ENCODE measurements at regions not wholly inside any gene's neighbourhood (a gene's known extent, or its start where the extent isn't known, plus 50 kb on each side); places are given as distances from the start of the nearest gene placed in this dataset.

- no peak for DNase-seq
- Histone ChIP-seq H3K9me3 (no peaks in the 10 kb centered on the region), H3K27ac (no peak overlapping the region), H3K27me3 (no peaks in the 10 kb centered on the region), H3K4me3 (no peak overlapping the region), H3K36me3 (no peaks in the 10 kb centered on the region), H3K4me1 (peaks cover 0 to 41% (median 24%) of the 10 kb centered on the region in 4 donors)
- TF ChIP-seq POLR2A (IDR thresholded peaks at IDR 0.05) (no peak), EP300 (IDR thresholded peaks at IDR 0.05) (no peak), CTCF (IDR thresholded peaks at IDR 0.05) (no peak), POLR2AphosphoS5 (IDR thresholded peaks at IDR 0.05) (no peak)
- intact Hi-C loops (cut with DNase I) = loop anchor here (10.0 kb wide), 1 partner anchor 205 kb away; no protein-coding TSS in a partner anchor
- 84 to 93% methylated on average over 4 of the region's 4 CpGs for WGBS, 2 donors
Measured at GRCh38 chr1:229209386-229209785, 61.5 kb upstream of the RAB4A start.

GRCh38 chr1:229209816-229210215, 61.1 kb upstream of the RAB4A start:
- H3K9me3 ChIP-seq = no peaks in the 10 kb centered on the region
- intact Hi-C loops (cut with DNase I) = loop anchor here (10.0 kb wide), 1 partner anchor 205 kb away; no protein-coding TSS in a partner anchor
- no peak overlapping the region for H3K4me3 ChIP-seq
- WGBS, 2 donors = 85 to 91% methylated on average over 4 of the region's 4 CpGs
- H3K36me3 ChIP-seq = no peaks in the 10 kb centered on the region
- H3K4me1 ChIP-seq = peaks cover 0 to 37% (median 19%) of the 10 kb centered on the region in 4 donors
- H3K27ac ChIP-seq = no peak overlapping the region
- TF ChIP-seq EP300 (IDR thresholded peaks at IDR 0.05) (no peak), POLR2AphosphoS5 (IDR thresholded peaks at IDR 0.05) (no peak), CTCF (IDR thresholded peaks at IDR 0.05) (no peak), POLR2A (IDR thresholded peaks at IDR 0.05) (no peak)
- no peaks in the 10 kb centered on the region for H3K27me3 ChIP-seq
- no peak for DNase-seq

- no peaks in the 10 kb centered on the region for H3K27me3 ChIP-seq
- H3K36me3 ChIP-seq = no peaks in the 10 kb centered on the region
- 95 to 98% methylated on average over 2 of the region's 2 CpGs for WGBS, 2 donors
- TF ChIP-seq POLR2AphosphoS5 (IDR thresholded peaks at IDR 0.05) = no peak
- TF ChIP-seq CTCF (IDR thresholded peaks at IDR 0.05) = no peak
- no peak for TF ChIP-seq EP300 (IDR thresholded peaks at IDR 0.05)
- TF ChIP-seq POLR2A (IDR thresholded peaks at IDR 0.05) = no peak
- H3K27ac ChIP-seq = no peak overlapping the region
- H3K9me3 ChIP-seq = no peaks in the 10 kb centered on the region
- peaks cover 0 to 26% (median 9%) of the 10 kb centered on the region in 4 donors for H3K4me1 ChIP-seq
- no peak overlapping the region for H3K4me3 ChIP-seq
- intact Hi-C loops (cut with DNase I) = no loop called here
- no peak for DNase-seq
Measured at GRCh38 chr1:229210844-229211243, 60.1 kb upstream of the RAB4A start.

- no peaks in the 10 kb centered on the region for H3K27me3 ChIP-seq
- H3K4me1 ChIP-seq = no peaks in the 10 kb centered on the region
- no peak overlapping the region for H3K27ac ChIP-seq
- WGBS, 2 donors = 89 to 94% methylated on average over 2 of the region's 2 CpGs
- intact Hi-C loops (cut with DNase I) = no loop called here
- no peaks in the 10 kb centered on the region for H3K9me3 ChIP-seq
- DNase-seq = no peak
- TF ChIP-seq POLR2A (IDR thresholded peaks at IDR 0.05) = no peak
- no peak for TF ChIP-seq POLR2AphosphoS5 (IDR thresholded peaks at IDR 0.05)
- TF ChIP-seq CTCF (IDR thresholded peaks at IDR 0.05) = no peak
- no peak for TF ChIP-seq EP300 (IDR thresholded peaks at IDR 0.05)
- H3K36me3 ChIP-seq = no peaks in the 10 kb centered on the region
- H3K4me3 ChIP-seq = no peak overlapping the region
Measured at GRCh38 chr1:229213797-229214196, 57.1 kb upstream of the RAB4A start.

GRCh38 chr1:229217716-229218115, 53.2 kb upstream of the RAB4A start:
- TF ChIP-seq CTCF (IDR thresholded peaks at IDR 0.05) = no peak
- TF ChIP-seq POLR2AphosphoS5 (IDR thresholded peaks at IDR 0.05) = no peak
- no peak for TF ChIP-seq POLR2A (IDR thresholded peaks at IDR 0.05)
- no peak for TF ChIP-seq EP300 (IDR thresholded peaks at IDR 0.05)
- DNase-seq = no peak
- Histone ChIP-seq H3K4me3 (no peak overlapping the region), H3K27me3 (no peaks in the 10 kb centered on the region), H3K27ac (no peak overlapping the region), H3K9me3 (no peaks in the 10 kb centered on the region), H3K4me1 (peaks cover 0 to 13% (median 8%) of the 10 kb centered on the region in 4 donors), H3K36me3 (no peaks in the 10 kb centered on the region)
- intact Hi-C loops (cut with DNase I) = no loop called here
- 68 to 74% methylated on average over 8 of the region's 8 CpGs for WGBS, 2 donors

All from sigmoid colon (tissue), 6 donors.